ENCODE measurements at regions not wholly inside any gene's neighbourhood (a gene's known extent, or its start where the extent isn't known, plus 50 kb on each side); places are given as distances from the start of the nearest gene placed in this dataset.

DNA sequence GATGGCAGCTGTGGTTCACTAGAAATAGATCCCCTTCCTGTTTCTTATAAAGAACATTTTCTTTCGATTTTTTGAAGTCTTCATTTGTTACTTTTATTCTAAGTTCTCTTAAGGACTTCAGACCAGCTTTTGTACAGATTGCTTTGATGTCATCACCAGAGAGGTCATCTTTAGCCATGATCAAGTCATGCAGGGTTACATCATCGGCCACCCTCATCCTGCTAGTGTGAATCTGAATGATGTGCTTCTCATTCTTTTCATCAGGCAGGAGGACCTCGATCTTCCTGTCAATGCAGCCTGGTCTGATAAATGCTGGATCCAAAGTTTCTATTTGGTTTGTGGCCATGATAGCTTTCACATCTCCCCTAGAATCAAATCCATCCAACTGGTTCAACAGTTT, 706.7 kb downstream of the RERGL start:
- no peaks in the 10 kb centered on the region for H3K79me2 ChIP-seq (replicated peaks; ENCODE audit: insufficient read depth, low read length)
- H3K36me3 ChIP-seq (ENCODE audit: insufficient read depth, low read length): no peaks in the 10 kb centered on the region
- no peak overlapping the region for H2AFZ ChIP-seq (ENCODE audit: low read depth, low read length)
- no peaks in the 10 kb centered on the region for H4K20me1 ChIP-seq (ENCODE audit: insufficient read depth)
- H3K4me2 ChIP-seq (ENCODE audit: low read length): no peak overlapping the region
- H3K4me3 ChIP-seq (ENCODE audit: low read length): no peak overlapping the region
- no peak overlapping the region for H3K9ac ChIP-seq (ENCODE audit: low read length)
- H3K9me2 ChIP-seq (ENCODE audit: insufficient read depth, low read length): no peaks in the 10 kb centered on the region
- no peak overlapping the region for H3K27ac ChIP-seq (ENCODE audit: low read length)
- H3K9me3 ChIP-seq (ENCODE audit: low read length): no peaks in the 10 kb centered on the region
- H3F3A ChIP-seq (ENCODE audit: insufficient read depth, low read length, poor library complexity, severe bottlenecking): no peaks in the 10 kb centered on the region
- H3K27me3 ChIP-seq (ENCODE audit: insufficient read depth, low read depth, low read length): no peaks in the 10 kb centered on the region
- no peak for TF ChIP-seq SMC3 (conservative IDR thresholded peaks at IDR 0.05; ENCODE audit: poor library complexity)
- TF ChIP-seq, protein P1, sequence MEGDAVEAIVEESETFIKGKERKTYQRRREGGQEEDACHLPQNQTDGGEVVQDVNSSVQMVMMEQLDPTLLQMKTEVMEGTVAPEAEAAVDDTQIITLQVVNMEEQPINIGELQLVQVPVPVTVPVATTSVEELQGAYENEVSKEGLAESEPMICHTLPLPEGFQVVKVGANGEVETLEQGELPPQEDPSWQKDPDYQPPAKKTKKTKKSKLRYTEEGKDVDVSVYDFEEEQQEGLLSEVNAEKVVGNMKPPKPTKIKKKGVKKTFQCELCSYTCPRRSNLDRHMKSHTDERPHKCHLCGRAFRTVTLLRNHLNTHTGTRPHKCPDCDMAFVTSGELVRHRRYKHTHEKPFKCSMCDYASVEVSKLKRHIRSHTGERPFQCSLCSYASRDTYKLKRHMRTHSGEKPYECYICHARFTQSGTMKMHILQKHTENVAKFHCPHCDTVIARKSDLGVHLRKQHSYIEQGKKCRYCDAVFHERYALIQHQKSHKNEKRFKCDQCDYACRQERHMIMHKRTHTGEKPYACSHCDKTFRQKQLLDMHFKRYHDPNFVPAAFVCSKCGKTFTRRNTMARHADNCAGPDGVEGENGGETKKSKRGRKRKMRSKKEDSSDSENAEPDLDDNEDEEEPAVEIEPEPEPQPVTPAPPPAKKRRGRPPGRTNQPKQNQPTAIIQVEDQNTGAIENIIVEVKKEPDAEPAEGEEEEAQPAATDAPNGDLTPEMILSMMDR (IDR thresholded peaks at IDR 0.05; ENCODE audit: poor library complexity, severe bottlenecking): no peak
- TF ChIP-seq TAF1 (IDR thresholded peaks at IDR 0.05; ENCODE audit: low read depth): no peak
- TF ChIP-seq RAD21 (conservative IDR thresholded peaks at IDR 0.05): no peak
- TF ChIP-seq POLR2AphosphoS5 (IDR thresholded peaks at IDR 0.05): no peak
- TF ChIP-seq, protein P2, sequence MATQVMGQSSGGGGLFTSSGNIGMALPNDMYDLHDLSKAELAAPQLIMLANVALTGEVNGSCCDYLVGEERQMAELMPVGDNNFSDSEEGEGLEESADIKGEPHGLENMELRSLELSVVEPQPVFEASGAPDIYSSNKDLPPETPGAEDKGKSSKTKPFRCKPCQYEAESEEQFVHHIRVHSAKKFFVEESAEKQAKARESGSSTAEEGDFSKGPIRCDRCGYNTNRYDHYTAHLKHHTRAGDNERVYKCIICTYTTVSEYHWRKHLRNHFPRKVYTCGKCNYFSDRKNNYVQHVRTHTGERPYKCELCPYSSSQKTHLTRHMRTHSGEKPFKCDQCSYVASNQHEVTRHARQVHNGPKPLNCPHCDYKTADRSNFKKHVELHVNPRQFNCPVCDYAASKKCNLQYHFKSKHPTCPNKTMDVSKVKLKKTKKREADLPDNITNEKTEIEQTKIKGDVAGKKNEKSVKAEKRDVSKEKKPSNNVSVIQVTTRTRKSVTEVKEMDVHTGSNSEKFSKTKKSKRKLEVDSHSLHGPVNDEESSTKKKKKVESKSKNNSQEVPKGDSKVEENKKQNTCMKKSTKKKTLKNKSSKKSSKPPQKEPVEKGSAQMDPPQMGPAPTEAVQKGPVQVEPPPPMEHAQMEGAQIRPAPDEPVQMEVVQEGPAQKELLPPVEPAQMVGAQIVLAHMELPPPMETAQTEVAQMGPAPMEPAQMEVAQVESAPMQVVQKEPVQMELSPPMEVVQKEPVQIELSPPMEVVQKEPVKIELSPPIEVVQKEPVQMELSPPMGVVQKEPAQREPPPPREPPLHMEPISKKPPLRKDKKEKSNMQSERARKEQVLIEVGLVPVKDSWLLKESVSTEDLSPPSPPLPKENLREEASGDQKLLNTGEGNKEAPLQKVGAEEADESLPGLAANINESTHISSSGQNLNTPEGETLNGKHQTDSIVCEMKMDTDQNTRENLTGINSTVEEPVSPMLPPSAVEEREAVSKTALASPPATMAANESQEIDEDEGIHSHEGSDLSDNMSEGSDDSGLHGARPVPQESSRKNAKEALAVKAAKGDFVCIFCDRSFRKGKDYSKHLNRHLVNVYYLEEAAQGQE (IDR thresholded peaks at IDR 0.05; ENCODE audit: borderline replicate concordance): no peak
- TF ChIP-seq MXI1 (conservative IDR thresholded peaks at IDR 0.05; ENCODE audit: poor library complexity, severe bottlenecking): no peak
- no peak for TF ChIP-seq EZH2 (IDR thresholded peaks at IDR 0.05; ENCODE audit: borderline replicate concordance, insufficient read depth, low read length, poor library complexity, severe bottlenecking)
- no peak for TF ChIP-seq EP300 (conservative IDR thresholded peaks at IDR 0.05; ENCODE audit: poor library complexity, severe bottlenecking)

DNA sequence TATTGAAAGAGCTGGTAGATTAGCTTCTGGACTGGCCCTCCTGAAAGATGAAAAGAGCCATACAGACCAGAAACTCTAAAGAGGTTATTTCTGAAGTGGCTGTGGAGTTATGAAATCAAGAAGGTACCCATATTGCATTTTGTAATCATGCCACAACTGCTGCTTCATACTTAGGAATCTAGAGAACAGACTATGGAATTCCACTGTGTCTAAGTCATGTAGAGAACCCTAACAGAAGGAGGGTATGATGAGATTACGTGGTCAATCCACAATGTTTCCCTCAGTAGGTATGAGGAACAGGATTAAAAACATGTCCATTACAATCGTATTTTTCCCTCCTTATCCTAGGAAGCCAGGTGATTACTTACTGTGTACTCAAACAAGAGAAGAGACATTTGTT, 708.8 kb downstream of the RERGL start:
- H3K4me2 ChIP-seq (ENCODE audit: low read length): no peak overlapping the region
- no peak overlapping the region for H3K4me3 ChIP-seq (ENCODE audit: low read length)
- H3K36me3 ChIP-seq (ENCODE audit: insufficient read depth, low read length): no peaks in the 10 kb centered on the region
- H3K27me3 ChIP-seq (ENCODE audit: insufficient read depth, low read depth, low read length): no peaks in the 10 kb centered on the region
- no peaks in the 10 kb centered on the region for H3K79me2 ChIP-seq (replicated peaks; ENCODE audit: insufficient read depth, low read length)
- TF ChIP-seq SMC3 (conservative IDR thresholded peaks at IDR 0.05; ENCODE audit: poor library complexity): no peak
- TF ChIP-seq, protein P1 (IDR thresholded peaks at IDR 0.05; ENCODE audit: poor library complexity, severe bottlenecking): no peak
- TF ChIP-seq, protein P2 (IDR thresholded peaks at IDR 0.05; ENCODE audit: borderline replicate concordance): no peak
- no peak for TF ChIP-seq MXI1 (conservative IDR thresholded peaks at IDR 0.05; ENCODE audit: poor library complexity, severe bottlenecking)
- TF ChIP-seq EZH2 (IDR thresholded peaks at IDR 0.05; ENCODE audit: borderline replicate concordance, insufficient read depth, low read length, poor library complexity, severe bottlenecking): no peak
- TF ChIP-seq POLR2AphosphoS5 (IDR thresholded peaks at IDR 0.05): no peak
- no peak for TF ChIP-seq TAF1 (IDR thresholded peaks at IDR 0.05; ENCODE audit: low read depth)
- TF ChIP-seq RAD21 (conservative IDR thresholded peaks at IDR 0.05): no peak
- no peak for TF ChIP-seq EP300 (conservative IDR thresholded peaks at IDR 0.05; ENCODE audit: poor library complexity, severe bottlenecking)
- H4K20me1 ChIP-seq (ENCODE audit: insufficient read depth): no peaks in the 10 kb centered on the region
- no peaks in the 10 kb centered on the region for H3K9me2 ChIP-seq (ENCODE audit: insufficient read depth, low read length)
- H3K9ac ChIP-seq (ENCODE audit: low read length): no peak overlapping the region
- no peak overlapping the region for H3K27ac ChIP-seq (ENCODE audit: low read length)
- H3F3A ChIP-seq (ENCODE audit: insufficient read depth, low read length, poor library complexity, severe bottlenecking): no peaks in the 10 kb centered on the region
- no peak overlapping the region for H2AFZ ChIP-seq (ENCODE audit: low read depth, low read length)
- no peaks in the 10 kb centered on the region for H3K9me3 ChIP-seq (ENCODE audit: low read length)

Measured in neural cell (in vitro differentiated cells).